HepG2 (cell line): ENCODE measurements at regions not wholly inside any gene's neighbourhood (a gene's known extent, or its start where the extent isn't known, plus 50 kb on each side); places are given as distances from the start of the nearest gene placed in this dataset.
A peak's percentile ranks its signal among the peaks of the same experiment; 100 is the strongest.

Experiments
- ATF7 ChIP-seq, 2 experiments: fragments of 450-650 bp in 1 of 2; sonication (generic) in 1 of 2; formaldehyde crosslinking in 1 of 2; IDR thresholded peaks; 2 replicates each; pipeline versions ENCODE4 v1.4.0 to v1.6.1; 2016 to 2020; ENCODE audit warnings: antibody characterized with exemption in 1 of 2, mild to moderate bottlenecking in 1 of 2, missing genetic modification reagents in 1 of 2
- DNMT1 ChIP-seq: sonication (generic); formaldehyde crosslinking; IDR thresholded peaks from 2 replicates; pipeline ENCODE4 v1.5.1; 2020; ENCODE audit warnings: mild to moderate bottlenecking, missing genetic modification reagents
- EZH2 ChIP-seq: conservative IDR thresholded peaks from 2 replicates; pipeline ENCODE4 v1.6.1; 2012; ENCODE audit warnings: mild to moderate bottlenecking, low read depth, low read length, moderate library complexity
- FLYWCH1 ChIP-seq: sonication (generic); formaldehyde crosslinking; IDR thresholded peaks from 2 replicates; pipeline ENCODE4 v1.8.1; 2023; ENCODE audit warnings: mild to moderate bottlenecking, missing genetic modification reagents
- FOXA3 ChIP-seq: IDR thresholded peaks from 2 replicates; pipeline ENCODE4 v1.6.1; 2016; ENCODE audit warnings: missing genetic modification reagents, missing compliant biosample characterization
- HNRNPK ChIP-seq: fragments of 200-400 bp; formaldehyde crosslinking; IDR thresholded peaks from 2 replicates; pipeline ENCODE4 v1.6.1; 2018; ENCODE audit warnings: low read length, low read depth, moderate library complexity, mild to moderate bottlenecking; ENCODE audit not compliant: poor library complexity, severe bottlenecking
- KDM6A ChIP-seq: IDR thresholded peaks from 2 replicates; pipeline ENCODE4 v1.6.1; 2016; ENCODE audit warnings: low read depth
- KIAA2018 ChIP-seq: sonication (generic); formaldehyde crosslinking; IDR thresholded peaks from 2 replicates; pipeline ENCODE4 v1.5.0; 2020; ENCODE audit warnings: mild to moderate bottlenecking, missing genetic modification reagents, borderline replicate concordance
- MYC ChIP-seq: sonication (generic); formaldehyde crosslinking; IDR thresholded peaks from 2 replicates; pipeline ENCODE4 v1.9.0; 2021; ENCODE audit warnings: missing genetic modification reagents, borderline replicate concordance
- NFIC ChIP-seq: IDR thresholded peaks from 2 replicates; pipeline ENCODE4 v1.6.1; 2012; ENCODE audit warnings: mild to moderate bottlenecking, low read length, inconsistent platforms
- NR2F1 ChIP-seq, 2 experiments: fragments of 450-650 bp in 1 of 2; formaldehyde crosslinking in 1 of 2; IDR thresholded peaks; 2 replicates each; pipeline versions ENCODE4 v1.5.0 to v1.6.1; 2016 to 2020; ENCODE audit warnings: mild to moderate bottlenecking in 1 of 2, missing compliant biosample characterization in 1 of 2, missing genetic modification reagents in 1 of 2, moderate library complexity in 1 of 2
- RBFOX2 ChIP-seq: fragments of 200-400 bp; formaldehyde crosslinking; IDR thresholded peaks from 2 replicates; pipeline ENCODE4 v1.6.1; 2017; ENCODE audit warnings: low read depth, mild to moderate bottlenecking, low read length
- RCOR2 ChIP-seq: IDR thresholded peaks from 2 replicates; pipeline ENCODE4 v1.6.1; 2016; ENCODE audit warnings: missing biosample characterization, missing genetic modification reagents
- SOX13 ChIP-seq, 3 experiments: fragments of 450-650 bp in 1 of 3; sonication (generic) in 1 of 3; formaldehyde crosslinking in 1 of 3; IDR thresholded peaks in 2 of 3; conservative IDR thresholded peaks in 1 of 3; 2 replicates each; pipeline versions ENCODE4 v1.5.0 to v1.6.1; 2016 to 2020; ENCODE audit warnings: antibody characterized with exemption in 1 of 3, mild to moderate bottlenecking in 1 of 3, missing compliant biosample characterization in 1 of 3, missing genetic modification reagents in 1 of 3, moderate library complexity in 1 of 3
- SRSF1 ChIP-seq: fragments of 200-400 bp; formaldehyde crosslinking; optimal IDR thresholded peaks from 2 replicates; pipeline ENCODE3; 2017; ENCODE audit warnings: mild to moderate bottlenecking, low read depth, low read length, moderate library complexity
- SYNCRIP ChIP-seq: fragments of 200-400 bp; formaldehyde crosslinking; IDR thresholded peaks from 2 replicates; pipeline ENCODE4 v1.6.1; 2018; ENCODE audit warnings: mild to moderate bottlenecking, low read depth, low read length; ENCODE audit not compliant: insufficient read depth
- ZBTB26 ChIP-seq: IDR thresholded peaks from 2 replicates; pipeline ENCODE4 v1.6.1; 2016; ENCODE audit warnings: missing compliant biosample characterization, missing genetic modification reagents, borderline replicate concordance
- ZNF124 ChIP-seq: sonication (generic); formaldehyde crosslinking; IDR thresholded peaks from 2 replicates; pipeline ENCODE4 v1.4.0; 2020; ENCODE audit warnings: missing genetic modification reagents
- ZNF207 ChIP-seq: fragments of 450-650 bp; IDR thresholded peaks from 2 replicates; pipeline ENCODE4 v1.6.1; 2016; ENCODE audit warnings: antibody characterized with exemption, borderline replicate concordance
- ZNF460 ChIP-seq: sonication (generic); formaldehyde crosslinking; IDR thresholded peaks from 2 replicates; pipeline ENCODE4 v1.5.1; 2020; ENCODE audit warnings: missing genetic modification reagents, mild to moderate bottlenecking, borderline replicate concordance
- ZNF670 ChIP-seq: sonication (generic); formaldehyde crosslinking; IDR thresholded peaks from 2 replicates; pipeline ENCODE4 v1.8.0; 2022; ENCODE audit warnings: mild to moderate bottlenecking, missing genetic modification reagents, borderline replicate concordance
- ZNF747 ChIP-seq: sonication (generic); formaldehyde crosslinking; IDR thresholded peaks from 2 replicates; pipeline ENCODE4 v1.8.1; 2023; ENCODE audit warnings: missing genetic modification reagents, mild to moderate bottlenecking, borderline replicate concordance
- ZNF761 ChIP-seq: sonication (generic); formaldehyde crosslinking; conservative IDR thresholded peaks from 2 replicates; pipeline ENCODE4 v1.4.0; 2020; ENCODE audit warnings: mild to moderate bottlenecking, missing genetic modification reagents

GRCh38 chr20:50372770-50373088, 137.5 kb upstream of the PTPN1 start (continued):
- TF ChIP-seq KDM6A (CRISPR knock-in tag) (no peak), EZH2 (no peak), RCOR2 (CRISPR knock-in tag) (peak; percentile 60; the same call in 1 of the 2 replicates), ZNF207 (no peak), ZNF747 (no peak), FOXA3 (CRISPR knock-in tag) (peak; percentile 59), NFIC (no peak), FLYWCH1 (CRISPR knock-in tag) (no peak), SRSF1 (no peak), ZNF460 (CRISPR knock-in tag) (no peak), DNMT1 (CRISPR knock-in tag) (no peak), ZNF124 (CRISPR knock-in tag) (no peak), KIAA2018 (no peak), MYC (CRISPR knock-in tag) (peak; percentile 27; the same call in 1 of the 2 replicates), HNRNPK (no peak), NR2F1 (CRISPR knock-in tag; IDR thresholded peaks at IDR 0.05) (peak; percentile 6 to 31; a peak in 1 of 4 replicates), ZNF761 (CRISPR knock-in tag) (no peak), ATF7 (IDR thresholded peaks at IDR 0.05) (no peak), ATF7 (CRISPR knock-in tag; IDR thresholded peaks at IDR 0.05) (no peak), ZNF670 (CRISPR knock-in tag) (no peak), SYNCRIP (no peak), SOX13 (IDR thresholded peaks at IDR 0.05) (no peak), SOX13 (CRISPR knock-in tag; conservative IDR thresholded peaks at IDR 0.05 in 1 of 2, IDR thresholded peaks at IDR 0.05 in 1 of 2) (no peak), ZBTB26 (no peak), RBFOX2 (no peak)
